Astrocyte of the spinal cord (primary cell): ENCODE measurements at regions not wholly inside any gene's neighbourhood (a gene's known extent, or its start where the extent isn't known, plus 50 kb on each side); places are given as distances from the start of the nearest gene placed in this dataset.

Source experiments
- DNase-seq: peaks from one replicate; pipeline ENCODE4 v3.0.0; 2011; ENCODE audit warnings: low read depth, low spot score
- H3K4me3 ChIP-seq: 2 replicates; pipeline ENCODE4 v1.5.1; 2011; ENCODE audit warnings: low read depth, mild to moderate bottlenecking, low read length, moderate library complexity
- CTCF ChIP-seq: IDR thresholded peaks from 2 replicates; pipeline ENCODE4 v1.5.1; 2012; ENCODE audit warnings: low read depth, mild to moderate bottlenecking, low read length, inconsistent platforms
- in situ Hi-C: cut with HindIII; loops from 2 replicates; pipeline ENCODE4 v1.10.0; 2017; ENCODE audit warnings: low sequenced_read_pairs

- no peak for TF ChIP-seq CTCF
- in situ Hi-C loops = no loop called here
- H3K4me3 ChIP-seq = no peak overlapping the region
- no peak for DNase-seq
These were observed 65.5 kb upstream of the CREB5 start for GRCh38 chr7:28346676-28347363.

- no peak overlapping the region for H3K4me3 ChIP-seq
These were observed 64.6 kb upstream of the CREB5 start for GRCh38 chr7:28347475-28348318.

GRCh38 chr7:28348636-28349035 is 63.7 kb upstream of the CREB5 start:
- TF ChIP-seq CTCF = no peak
- in situ Hi-C loops = no loop called here
- H3K4me3 ChIP-seq = no peak overlapping the region
- DNase-seq = no peak

More at GRCh38 chr7:28347475-28348318, 64.6 kb upstream of the CREB5 start:
- in situ Hi-C loops = no loop called here
- TF ChIP-seq CTCF = no peak
- DNase-seq = no peak

GRCh38 chr7:28349637-28350036 is 62.7 kb upstream of the CREB5 start:
- TF ChIP-seq CTCF = no peak
- H3K4me3 ChIP-seq = no peak overlapping the region
- in situ Hi-C loops = no loop called here
- DNase-seq = no peak

GRCh38 chr7:28350662-28351061 is 61.7 kb upstream of the CREB5 start:
- no peak for DNase-seq
- H3K4me3 ChIP-seq = no peak overlapping the region
- in situ Hi-C loops = no loop called here
- no peak for TF ChIP-seq CTCF

GRCh38 chr7:28351450-28351849 is 60.9 kb upstream of the CREB5 start:
- no peak for DNase-seq
- no peak for TF ChIP-seq CTCF
- no peak overlapping the region for H3K4me3 ChIP-seq
- in situ Hi-C loops = no loop called here
